GM20431 (cell line): ENCODE measurements at regions not wholly inside any gene's neighbourhood (a gene's known extent, or its start where the extent isn't known, plus 50 kb on each side); places are given as distances from the start of the nearest gene placed in this dataset.

ENCODE experiments used
- in situ Hi-C: fragments of 300-500 bp; cut with MseI, MboI; formaldehyde crosslinking; loops from one replicate; pipeline ENCODE4 v1.15.0; 2020; ENCODE audit warnings: low sequenced_read_pairs; ENCODE audit not compliant: unreplicated experiment

DNA sequence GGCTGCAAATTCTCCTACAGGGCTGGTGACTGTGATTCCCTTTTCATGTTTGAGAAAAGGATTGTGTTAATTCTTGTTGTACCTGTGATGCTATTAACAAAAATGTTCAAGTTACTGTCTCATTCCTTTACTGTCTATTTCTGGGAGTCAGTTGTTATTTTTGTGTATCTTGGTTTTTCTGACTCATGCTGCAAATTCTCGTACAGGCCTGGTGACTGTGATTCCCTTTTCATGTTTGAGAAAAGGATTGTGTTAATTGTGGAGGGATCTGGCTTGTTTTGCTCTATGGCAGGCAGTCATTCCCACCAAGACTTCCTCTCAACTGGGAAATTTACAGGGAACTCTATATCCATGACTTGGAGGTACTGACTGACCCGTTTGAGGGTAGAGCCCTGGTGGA is 693.4 kb upstream of the INTU start:
- in situ Hi-C loops, result no loop called here

DNA sequence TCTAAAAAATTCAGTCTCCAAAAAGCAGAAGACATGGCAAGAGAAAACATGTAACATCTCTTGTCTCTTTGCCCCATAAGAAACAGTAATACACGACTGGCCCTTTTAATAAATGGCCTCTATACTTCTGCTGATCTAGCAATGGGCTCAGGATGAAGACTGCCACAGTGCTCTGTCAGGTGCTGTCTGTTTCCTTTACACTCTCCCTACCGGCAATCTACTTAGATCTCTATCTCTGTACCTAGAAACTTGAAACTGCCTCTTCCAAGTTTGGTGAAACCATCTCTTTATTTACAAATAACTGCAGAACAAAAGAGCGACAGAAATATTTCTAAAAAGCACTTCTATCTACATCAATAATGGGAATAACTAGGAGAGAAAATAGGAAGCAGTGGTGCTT is 685.2 kb upstream of the INTU start:
- in situ Hi-C loops, result no loop called here

DNA sequence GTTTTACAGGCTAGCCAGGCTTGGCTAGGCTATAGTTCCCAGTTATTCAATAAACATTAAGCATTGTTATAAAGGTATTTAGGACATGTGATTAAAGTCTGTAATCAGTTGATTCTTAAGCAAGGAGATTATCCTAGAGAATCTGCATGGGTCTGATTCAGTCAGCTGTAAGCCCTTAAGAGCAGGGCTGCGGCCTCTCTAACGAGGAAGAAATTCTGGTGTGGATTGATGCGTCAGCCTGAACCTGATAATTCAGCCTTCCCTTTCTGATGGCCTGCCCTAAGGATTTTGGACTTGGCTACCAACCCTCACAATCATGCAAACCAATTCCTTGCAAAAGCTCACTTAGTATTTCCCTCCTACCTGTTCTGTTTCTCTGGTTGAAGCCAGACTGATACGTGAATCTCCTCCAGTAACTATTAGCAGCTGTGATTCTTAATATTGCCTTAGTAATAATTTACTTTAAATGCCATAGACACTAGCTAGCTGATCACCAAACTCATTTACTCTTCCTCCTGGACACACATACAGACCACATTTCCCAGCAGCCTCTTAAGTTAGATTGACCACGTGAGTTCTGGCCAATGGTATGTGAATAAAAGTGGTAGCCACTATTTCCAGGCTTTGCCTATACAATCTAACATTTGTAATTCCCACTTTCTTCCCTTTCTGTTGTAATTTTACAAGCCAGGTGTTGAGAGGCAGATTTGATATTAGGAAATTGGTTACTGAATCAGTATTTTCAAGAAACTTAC is 678.0 kb upstream of the INTU start:
- in situ Hi-C loops, result no loop called here

DNA sequence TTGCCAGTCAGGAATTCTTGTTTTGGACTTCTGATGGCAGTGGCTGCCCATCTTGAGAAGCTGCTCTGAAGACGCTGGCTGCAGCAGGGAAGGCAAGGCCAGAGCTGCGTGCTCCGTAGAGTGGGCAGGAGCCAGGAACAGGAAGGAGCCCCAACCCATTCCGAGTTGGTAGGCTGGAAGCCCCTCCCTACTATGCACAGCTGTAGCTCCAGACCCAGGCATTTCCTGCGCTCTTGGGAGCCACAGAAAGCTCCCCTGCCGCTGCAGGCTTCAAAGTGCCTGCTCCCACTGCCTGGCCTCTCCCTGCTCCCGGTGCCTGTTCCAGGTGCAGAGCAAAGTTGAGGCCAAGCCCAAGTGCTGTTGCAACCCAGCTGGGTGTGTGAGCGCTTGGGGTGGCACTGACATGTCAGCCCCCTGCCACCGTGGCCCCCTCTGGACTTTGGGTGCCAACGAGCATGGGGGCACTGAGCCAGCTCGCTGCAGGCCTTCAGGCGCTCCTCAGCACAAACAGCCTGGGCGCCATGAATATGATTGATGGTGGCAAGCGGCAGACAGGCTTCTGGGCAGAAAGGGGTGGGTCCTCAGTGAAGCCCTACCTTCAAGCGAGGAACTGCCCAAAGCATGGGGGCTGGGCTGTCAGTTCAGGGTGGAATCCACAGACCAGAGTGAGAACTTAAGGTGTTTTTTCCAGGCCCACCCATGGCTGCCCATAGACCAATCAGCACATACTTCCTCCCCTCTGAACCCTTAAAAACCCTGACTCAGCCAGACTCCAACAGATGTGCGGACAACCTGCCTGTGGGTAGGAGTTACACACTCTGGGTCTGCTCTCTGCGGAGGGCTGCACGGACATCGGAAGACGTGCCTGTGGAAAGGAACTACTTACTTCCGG is 677.2 kb upstream of the INTU start:
- in situ Hi-C loops, result no loop called here

DNA sequence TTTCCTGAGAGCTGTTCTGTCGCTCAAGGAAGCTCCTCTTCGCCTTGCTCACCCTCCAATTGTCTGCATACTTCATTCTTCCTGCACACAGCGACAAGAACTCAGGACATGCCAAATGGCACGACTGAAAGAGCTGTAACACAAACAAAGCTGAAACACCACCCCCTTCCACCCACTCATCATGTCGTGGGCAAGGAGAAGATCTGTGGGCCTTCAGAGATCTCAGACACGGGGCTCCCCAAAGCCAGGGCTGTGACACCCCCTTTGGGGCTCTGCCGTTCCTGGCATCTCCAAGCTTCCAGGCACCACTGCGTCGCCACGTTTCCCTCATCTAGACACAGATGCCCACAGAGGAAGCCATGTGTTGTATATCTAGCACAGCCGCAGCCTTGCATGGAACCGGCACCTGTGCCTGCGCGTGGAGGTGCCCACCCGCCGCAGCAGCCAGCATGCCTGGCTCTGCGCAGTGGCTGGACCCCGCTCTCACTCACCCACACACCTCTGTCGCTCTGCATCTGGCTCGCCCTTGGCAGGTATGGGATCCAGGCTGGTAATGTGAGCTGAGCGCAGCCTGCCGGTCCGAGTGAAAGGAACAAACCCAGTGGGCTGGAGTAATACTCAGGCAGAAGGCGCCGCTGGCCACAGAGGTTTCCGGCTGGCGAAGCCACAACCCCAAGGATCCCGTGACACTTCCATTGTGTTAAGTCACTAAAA is 676.4 kb upstream of the INTU start:
- in situ Hi-C loops, result no loop called here

DNA sequence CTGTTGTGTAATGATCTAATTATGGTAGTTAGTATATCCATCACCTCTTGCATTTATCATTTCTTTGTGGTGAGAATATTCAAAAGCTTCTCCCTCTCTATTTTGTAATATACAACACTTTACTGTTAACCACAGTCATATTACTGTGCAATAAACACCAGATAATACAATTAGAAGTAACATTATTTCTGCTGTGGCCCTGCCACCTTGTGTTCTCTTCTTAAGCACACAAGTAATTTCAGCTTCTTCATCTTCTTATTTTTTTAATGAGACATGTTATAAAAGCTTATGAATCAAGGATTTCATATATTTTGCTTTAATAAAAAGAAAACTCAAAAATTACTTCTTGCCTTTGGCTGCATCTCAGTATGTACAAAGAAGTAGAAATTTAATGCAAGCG is 675.2 kb upstream of the INTU start:
- in situ Hi-C loops, result no loop called here

DNA sequence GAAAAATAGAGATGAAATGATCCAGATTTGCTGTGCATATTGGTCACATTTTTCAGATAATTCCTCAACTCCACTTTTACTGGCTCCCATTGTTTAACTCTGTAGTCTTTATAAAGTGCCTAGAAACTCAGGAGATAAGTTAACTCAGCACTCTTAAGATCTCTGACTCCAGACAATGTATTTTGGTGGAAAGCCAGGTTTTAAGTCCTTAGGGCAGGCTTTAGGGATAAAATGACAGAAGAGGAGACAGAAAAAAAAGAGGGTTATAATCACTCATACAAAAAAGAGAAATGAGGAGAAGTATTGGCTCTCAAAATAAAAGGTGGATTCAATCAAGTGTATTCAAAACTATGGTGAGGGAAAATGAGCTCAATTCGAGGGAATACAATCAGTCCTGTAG is 674.8 kb upstream of the INTU start:
- in situ Hi-C loops, result no loop called here

DNA sequence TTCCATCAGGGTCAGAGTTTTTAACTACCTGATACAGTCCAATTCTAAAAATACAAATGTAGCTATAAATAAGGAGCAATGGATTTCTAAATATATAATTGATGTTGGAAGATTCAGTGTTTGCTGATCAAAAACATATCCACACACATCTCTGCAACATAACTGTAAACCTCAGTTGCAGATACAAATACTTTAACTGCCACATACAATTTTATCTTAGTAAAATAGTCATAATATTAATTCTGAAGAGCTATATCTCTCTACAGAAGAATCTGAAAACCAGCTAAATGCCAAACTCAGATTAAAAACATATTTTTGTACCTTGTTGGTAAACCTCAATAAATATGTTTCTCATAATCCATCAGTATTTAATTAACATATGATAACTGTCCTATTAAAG is 674.3 kb upstream of the INTU start:
- in situ Hi-C loops, result no loop called here

DNA sequence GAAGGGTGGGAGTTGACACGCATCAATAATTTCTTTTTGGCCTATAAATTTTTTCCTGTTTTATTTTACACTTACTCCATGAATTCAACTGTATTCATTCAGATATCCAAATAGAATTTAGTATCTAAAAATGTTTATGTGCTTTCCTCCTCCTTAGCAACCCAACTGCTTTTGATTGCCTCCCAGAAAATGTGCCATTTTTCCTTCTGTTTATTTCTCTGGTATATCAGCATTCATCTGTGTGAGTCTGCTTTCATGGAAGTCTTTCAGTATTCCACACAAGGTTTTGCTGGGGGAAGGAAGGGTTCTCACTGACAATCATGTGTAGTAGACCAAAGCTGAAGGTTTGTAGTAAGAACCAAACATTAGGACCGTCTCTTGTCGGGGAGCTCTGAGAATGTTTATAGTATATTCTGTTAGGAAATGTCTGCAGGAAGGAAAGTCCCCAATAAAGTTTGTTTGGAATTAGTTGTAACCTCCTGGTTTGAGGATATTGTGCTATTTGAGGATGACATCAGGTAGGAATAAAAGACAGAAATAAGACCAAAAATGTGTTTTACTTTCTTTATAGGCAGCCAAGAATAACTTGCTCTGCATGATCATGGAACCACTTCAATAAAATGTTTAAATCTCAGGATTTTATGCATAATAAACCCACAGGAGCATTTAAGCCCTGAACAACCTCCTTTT is 673.6 kb upstream of the INTU start:
- in situ Hi-C loops, result no loop called here

DNA sequence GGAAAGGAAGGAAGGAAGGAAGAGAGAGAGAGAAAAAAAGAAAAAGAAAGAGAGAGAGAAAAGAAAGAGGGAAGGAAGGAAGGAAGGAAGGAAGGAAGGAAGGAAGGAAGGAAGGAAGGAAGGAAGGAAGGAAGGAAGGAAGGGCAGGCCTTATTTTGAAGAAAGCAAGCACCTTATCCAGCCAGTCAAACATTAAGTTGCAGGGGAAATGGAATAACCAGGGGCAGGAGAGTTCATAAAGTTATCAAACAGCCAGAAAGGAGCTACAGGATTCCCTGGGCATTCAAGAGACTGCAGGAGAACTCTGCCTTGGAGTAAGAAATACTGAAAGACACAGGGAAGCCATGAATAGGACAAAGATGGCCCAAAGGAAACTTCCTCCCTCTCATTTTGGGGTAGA is 672.0 kb upstream of the INTU start:
- in situ Hi-C loops, result no loop called here

DNA sequence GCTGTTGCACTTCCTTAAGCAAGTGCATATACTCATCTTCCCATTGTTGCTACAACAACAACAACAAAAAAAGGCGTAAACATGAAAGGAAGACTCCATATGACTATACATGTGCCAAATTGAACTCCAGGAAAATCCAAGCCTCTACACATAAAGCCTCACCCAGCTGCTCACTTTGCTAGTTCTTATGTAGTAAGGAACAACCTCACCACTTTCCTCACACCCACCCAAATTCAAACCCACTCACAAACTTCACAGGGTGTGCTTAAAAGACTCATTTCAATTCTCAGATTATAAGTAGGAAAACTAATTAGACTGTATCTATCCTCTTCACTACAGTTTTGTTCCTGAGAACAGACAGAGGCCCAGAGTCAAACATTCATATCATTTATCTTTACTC is 671.1 kb upstream of the INTU start:
- in situ Hi-C loops, result no loop called here

DNA sequence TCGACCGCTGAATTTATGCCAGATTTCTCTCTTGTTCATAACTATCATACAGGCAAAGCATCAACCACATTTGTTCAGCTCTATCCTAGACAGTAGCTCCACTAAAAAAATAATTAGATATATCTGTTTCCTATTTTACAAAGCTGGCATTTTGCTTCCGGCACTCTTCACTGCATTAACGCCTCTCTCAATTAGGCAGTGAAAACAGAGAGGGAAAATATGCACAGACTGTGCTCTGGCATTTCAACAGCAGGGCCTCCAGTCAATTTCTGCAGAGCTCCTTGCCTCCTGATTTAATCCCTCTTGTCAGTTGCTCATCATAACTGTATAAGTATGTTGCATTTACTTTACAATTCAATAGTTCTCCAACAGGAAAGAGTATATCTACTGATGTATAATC is 666.9 kb upstream of the INTU start:
- in situ Hi-C loops, result no loop called here

DNA sequence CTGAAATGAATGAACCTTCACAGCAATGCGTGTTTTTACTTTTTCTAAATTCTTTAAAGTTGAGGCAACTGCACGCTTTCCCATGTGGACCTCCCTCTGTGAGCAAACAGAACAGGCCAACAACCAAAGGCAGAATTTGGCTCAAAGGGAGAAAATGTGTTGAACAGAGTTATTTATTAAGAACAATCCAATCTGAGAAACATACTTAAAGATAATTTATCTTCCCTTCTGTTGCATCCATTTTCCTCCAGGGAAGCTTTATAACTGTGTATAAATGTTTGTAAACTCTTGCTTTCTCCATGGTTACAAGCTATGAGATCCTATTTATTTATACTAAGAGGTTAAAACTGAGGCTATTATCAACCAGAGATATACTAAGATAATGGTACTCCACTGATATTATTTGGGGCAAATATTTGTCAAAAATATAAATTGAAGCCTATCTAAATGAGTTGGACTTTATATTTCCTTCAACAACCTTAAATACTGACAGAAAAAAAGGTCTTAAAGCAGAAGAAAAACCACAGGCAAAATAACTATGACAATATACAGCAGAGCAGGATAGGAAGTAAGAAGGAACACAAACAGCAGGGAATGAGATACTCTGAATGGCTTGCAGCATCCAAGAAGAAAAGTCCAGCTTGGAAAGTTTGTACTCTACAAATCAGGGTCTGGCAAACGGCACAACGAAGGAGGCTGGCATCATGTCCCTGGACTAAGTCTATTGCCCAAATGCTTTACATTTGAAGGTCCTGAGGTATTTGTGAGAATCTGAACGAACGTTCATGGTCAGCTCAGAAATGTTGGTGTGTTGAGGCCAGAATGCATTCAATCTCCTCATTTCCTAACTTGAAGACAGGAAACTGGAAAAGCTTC is 663.2 kb upstream of the INTU start:
- in situ Hi-C loops, result no loop called here

DNA sequence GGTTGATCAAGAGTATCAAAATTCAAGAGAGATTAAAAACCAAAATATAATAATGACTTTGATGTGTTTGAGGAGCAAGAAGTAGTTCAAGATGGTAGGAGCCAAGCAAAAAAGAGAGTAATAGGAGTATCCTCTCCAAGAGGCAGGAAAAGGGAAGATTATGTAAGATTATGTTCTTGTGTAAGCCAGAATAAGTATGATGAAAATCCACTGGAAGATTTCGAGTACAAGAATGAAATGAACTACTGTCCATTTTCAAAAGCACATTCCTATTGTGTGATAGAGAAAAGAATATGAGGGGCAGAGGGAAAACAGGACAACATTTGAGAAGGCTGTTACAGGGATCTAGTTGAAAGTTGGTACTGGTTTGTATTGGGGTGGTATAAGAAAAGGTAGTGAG is 659.6 kb upstream of the INTU start:
- in situ Hi-C loops, result no loop called here

DNA sequence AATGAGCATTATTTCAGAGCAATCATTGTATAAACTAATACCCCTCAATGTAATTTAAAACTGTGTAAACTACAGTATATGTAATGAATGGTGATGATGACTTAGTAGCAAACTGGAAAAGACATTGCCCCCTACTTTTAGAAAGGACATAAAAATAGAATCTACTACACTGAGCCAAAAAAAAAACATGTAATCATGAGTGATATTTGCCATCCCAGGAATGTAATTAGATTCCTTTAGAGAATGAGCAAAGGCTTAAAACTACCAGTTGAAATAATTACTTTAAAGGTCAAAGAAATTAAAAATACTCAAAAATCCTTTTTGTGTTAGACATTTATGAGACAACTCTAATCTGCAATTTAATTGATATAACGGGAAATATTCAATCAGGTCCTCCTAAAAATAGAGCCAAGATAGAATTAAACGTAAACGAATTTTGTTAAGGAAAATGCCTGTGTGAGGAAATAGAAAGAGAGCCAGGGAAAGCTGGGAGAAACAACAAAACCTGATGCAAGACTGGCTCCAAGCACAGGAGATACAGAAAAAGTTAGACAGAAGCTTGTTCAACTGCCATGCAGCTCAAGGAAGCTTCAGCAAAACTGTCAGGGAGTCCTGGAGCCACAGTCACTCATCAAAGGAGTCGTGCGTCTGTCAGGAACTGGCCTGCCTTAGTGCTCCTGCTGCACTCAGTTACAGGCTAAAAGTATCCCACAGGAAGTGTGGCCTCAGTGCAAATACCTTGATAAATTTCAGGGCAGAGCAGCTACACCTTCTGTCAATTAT is 655.7 kb upstream of the INTU start:
- in situ Hi-C loops, result no loop called here

DNA sequence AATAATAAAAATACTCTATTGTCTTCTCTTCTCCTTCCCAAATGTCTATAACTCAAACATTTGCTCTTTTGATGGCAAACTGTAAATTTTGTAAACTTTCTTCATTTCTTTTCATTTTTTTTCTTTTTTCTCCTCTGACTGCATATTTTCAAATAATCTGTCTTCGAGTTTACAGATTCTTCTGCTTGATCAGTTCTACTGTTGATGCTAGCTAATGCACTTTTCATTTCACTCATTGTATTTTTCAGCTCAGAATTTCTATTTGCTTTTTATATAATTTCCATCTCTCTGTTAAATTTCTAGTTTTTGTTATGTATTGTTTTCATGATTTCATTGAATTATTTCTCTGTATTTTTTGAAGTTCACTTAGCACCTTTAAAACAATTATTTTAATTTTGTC is 646.8 kb upstream of the INTU start:
- in situ Hi-C loops, result no loop called here

DNA sequence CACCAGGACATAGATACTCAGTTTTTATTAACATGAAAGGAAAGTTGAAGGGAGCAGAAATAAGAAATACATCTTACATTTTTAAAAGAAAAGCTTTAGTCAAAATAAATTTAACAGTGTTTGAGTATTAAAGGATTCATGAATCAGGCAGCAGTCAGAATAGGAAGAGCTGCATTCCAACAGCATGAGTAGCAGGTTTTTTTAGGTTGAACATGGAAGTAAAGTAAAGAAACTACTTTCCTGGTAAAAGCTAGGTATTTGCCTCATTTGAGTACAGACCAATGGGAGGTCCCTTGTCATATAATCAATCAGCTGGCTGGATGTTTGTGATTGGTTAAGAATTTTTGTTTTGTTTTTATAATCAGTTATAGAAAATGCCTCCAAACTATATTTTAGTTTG is 645.9 kb upstream of the INTU start:
- in situ Hi-C loops, result no loop called here

DNA sequence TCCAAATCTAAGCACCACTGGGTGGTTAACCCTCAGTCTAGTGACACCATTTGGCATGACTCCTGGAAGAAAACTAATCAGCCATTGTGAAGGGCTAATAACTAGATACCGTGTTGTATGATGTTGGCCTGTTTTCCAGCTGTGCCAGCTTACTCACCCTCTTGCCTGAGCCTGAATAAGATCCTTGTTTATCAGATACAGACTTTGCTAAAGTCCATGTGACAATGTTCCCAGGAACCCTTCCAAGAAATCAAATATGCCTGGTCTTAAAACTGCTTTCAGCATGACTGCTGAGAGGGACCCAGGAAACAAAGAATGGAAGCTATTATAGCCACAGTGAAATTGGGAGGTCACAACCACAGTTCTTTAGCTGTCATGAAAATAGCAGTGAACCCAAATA is 640.8 kb upstream of the INTU start:
- in situ Hi-C loops, result no loop called here

DNA sequence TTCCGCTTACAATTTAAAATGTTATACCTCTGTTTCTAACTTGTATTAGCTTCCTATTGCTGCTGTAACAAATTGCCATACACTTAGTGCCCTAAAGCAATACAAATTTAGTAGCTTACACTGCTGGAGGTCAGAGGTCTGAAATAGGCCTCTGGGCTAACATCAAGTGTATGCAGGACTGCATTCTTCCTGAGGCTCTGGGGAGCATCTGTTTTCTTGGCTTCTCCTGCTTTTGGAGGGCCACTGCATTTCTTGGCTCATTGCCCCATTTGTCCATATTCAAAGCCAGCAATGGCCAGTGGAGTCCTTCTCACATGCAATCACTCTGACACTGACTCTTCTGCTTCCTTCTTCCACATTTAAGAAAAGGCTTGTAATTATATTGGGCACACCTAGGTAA is 639.8 kb upstream of the INTU start:
- in situ Hi-C loops, result no loop called here
